NCI-H1694 (cell line): ENCODE measurements at regions not wholly inside any gene's neighbourhood (a gene's known extent, or its start where the extent isn't known, plus 50 kb on each side); places are given as distances from the start of the nearest gene placed in this dataset.

Experiments used
- DNase-seq: peaks from one replicate; lab custom pipeline; 2025; lab: John Stamatoyannopoulos, UW

DNA sequence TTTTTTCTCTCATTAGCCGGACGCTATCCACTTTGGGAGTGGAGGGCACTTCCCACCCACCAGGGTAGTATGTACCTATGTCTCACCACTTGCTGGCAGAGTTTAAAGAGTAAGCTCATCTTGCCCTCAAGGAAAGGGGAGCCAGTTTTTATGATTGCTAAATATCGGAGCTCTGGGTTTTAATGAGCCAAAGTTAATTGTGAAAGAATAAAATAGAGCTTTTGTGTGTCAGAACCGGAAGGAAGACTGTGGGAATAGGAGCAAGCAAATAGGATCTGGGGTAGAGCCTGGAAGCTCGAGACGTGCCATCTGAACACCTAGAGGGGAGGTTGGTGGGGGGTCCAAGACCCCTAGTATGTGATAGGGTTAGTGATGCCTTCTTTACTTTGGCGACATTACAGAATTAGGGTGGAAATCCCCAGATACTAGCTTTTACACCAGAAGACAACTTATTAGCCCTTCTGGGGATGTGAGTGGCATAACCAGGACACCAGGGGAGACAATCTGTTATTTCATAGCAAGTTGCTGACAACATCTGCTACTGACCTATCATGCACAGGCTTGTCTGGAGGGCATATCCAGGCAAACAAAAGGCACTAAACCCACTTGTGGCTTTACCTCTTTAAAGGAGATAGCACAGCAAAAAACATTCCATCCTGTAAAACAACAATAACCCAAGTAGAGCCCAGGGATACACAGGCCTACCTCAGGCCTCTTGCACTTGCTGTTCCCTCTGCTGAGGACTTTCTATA is 333.8 kb downstream of the ZNF621 start:
- no peak for DNase-seq

- no peak for DNase-seq
These were observed 336.4 kb upstream of the CTNNB1 start for GRCh38 chr3:40862946-40863345.

DNA sequence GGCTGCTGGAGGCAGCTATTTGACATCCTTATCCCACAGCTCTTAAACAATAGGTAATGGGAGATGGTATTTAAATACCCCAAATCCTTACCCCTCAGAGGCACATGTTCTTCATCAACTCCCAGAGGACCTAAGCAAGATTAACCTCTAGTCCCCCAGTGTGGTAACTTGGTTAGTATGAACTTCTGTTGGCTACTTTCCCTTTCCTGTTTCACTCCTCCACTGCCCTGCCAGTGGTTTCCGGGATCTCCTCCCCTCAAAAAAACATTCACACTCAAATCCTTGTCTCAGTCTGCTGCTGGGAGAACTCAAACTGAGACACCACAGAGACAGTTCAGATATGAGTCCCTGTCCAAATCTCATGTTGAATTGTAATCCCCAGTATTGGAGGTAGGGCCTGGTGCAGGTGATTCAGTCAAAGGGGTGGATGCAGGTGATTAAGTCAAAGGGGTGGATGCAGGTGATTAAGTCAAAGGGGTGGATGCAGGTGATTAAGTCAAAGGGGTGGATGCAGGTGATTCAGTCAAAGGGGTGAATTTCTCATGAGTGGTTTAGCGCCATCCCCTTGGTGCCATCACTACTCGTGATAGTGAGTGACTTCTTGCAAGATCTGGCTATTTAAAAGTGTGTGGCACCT is 335.0 kb upstream of the CTNNB1 start:
- DNase-seq = no peak

DNA sequence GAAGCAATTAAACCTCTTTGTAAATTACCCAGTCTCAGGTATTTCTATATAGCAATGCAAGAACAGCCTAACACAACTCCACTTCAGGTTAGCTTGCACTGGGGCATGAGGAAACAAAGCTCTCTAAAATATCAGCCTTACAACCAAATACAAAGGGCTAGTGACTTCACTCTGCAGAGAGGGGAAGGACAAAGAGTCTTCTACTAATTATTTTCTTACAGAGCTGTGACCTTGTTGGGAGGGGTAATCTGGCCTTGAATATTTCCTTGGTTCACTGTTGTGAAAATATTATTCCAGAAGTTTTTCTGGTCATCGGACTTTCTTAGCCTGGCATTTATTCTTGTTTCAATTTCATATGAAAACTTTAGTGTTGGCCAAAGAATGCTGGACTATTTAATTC is 334.4 kb upstream of the CTNNB1 start:
- DNase-seq = no peak

GRCh38 chr3:40867797-40868196 is 331.5 kb upstream of the CTNNB1 start:
- DNase-seq = no peak

GRCh38 chr3:40869013-40869412 is 330.3 kb upstream of the CTNNB1 start:
- DNase-seq = no peak

DNA sequence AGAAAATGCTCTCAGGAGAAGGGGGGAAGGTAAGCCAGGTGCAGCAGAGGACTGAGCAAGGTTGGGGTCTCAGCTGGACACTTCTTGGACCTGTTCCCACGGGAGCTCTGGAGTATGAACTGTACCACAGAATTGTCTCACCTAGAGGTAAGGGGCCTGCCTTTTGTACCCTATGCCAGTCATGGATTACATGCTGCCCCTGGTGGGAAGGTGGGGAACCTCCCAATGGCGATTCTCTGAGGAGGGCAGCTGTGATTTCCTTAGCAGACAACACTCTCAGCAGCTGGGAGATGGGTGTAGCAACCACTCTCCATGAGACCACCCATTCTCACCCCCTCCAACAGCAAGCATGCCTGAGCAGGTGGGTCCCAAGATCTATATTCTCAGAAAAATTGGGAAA is 329.4 kb upstream of the CTNNB1 start:
- DNase-seq = no peak

DNA sequence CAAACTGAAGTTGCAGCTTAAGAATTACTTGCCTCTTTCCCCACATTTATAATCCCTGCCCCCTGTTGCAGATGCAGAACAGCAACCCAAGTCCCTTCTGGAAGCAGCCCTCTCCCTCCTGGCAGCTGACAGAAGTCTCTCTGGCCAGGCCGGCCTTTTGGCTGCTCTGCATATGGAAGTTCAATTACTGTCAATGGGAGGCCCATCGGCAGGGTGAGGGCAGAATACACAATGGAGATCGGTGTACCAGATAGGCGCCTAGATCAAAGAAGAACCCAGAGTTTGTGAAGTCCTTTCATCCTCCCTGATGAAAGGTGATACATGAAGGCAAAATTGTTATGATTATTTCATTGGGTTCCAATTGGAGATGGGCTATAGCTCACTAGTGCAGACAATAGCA is 327.9 kb upstream of the CTNNB1 start:
- no peak for DNase-seq

- no peak for DNase-seq
These were observed 326.9 kb upstream of the CTNNB1 start for GRCh38 chr3:40872258-40872920.

DNA sequence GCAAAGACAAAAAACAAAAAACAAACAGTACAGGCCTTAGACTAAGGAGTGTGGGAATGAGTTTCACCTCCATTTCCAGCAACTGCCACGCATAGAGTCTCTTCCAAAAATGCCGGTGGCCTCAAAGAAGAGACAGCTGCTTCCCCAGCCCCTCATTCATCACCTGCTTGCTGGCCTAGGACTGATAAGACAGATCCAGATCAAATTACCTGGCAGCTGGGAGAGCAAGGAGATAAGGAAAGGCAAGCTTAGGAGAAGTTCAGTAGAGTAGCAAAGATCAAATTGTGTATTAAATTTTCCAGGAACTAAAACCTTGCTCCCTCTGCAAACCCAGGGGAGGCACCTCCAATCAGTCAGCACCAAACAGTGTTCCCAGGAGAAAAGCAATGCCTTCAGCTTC is 325.8 kb upstream of the CTNNB1 start:
- DNase-seq = no peak

- no peak for DNase-seq
These were observed 325.2 kb upstream of the CTNNB1 start for GRCh38 chr3:40873934-40874699.

GRCh38 chr3:40875581-40875980 is 323.7 kb upstream of the CTNNB1 start:
- DNase-seq = no peak

GRCh38 chr3:40876009-40876408 is 323.3 kb upstream of the CTNNB1 start:
- no peak for DNase-seq

DNA sequence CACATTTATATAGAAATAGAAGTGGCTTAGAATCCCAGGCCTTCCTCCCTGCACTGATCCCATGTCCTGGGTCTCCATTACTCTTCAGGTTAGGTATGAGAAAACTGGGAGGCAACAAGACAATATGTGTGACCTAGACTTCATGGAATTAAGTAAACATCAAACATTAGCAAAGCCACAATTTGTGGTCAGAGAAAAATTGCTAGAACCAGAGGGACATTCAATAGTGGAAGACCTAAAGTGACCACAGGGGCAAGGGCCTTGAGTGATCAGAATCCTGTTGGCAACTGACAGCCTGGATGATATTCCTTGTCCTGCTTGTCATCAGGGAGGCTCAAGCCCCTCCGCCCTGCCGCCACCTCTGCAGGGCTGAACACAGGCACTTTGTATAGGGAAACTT is 322.8 kb upstream of the CTNNB1 start:
- no peak for DNase-seq

DNA sequence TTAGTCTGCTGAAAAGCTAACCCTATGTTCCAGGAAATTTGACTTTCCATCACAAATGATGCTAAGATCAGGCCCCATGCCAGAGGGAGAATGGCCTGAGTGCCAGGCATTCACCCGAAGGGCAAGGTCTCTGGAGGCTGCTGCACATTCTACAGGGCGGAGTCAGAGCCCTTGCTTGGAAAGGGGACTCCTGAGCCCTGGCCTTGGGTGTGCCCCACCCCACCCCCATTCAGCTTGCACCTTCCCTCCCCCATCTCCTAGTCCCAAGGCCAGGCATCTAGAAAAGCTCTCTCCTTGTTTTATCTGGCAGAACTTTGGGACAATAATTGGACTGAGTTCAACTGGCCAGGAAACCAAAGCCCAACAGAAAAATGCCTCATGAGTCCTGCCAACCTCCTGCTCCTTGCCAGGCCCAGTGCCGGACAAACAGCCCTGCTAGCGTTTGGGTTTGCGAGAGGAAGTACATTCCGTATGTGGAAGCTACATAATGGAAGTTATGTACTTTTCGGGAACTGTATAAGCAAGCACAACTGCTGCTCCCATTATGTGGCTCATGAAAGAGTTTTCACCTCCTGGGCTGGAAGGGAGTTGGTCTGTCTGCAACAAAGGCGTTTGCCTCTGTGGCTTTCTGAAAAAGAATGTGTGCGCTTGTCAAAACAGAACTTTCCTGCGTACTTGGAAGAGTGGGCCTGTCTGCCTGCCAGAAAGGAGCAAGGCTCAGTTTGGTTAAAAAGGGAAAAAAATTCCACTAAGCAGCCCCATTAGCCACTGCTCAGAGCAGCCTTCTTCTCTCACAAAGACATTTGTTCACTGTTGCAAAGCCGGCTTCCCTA is 321.5 kb upstream of the CTNNB1 start:
- DNase-seq = no peak

GRCh38 chr3:40878464-40878905 is 320.8 kb upstream of the CTNNB1 start:
- DNase-seq = no peak

- no peak for DNase-seq
These were observed 313.9 kb upstream of the CTNNB1 start for GRCh38 chr3:40885430-40885829.

- no peak for DNase-seq
These were observed 312.5 kb upstream of the CTNNB1 start for GRCh38 chr3:40886660-40887425.

- no peak for DNase-seq
These were observed 308.1 kb upstream of the CTNNB1 start for GRCh38 chr3:40891186-40891585.

- no peak for DNase-seq
These were observed 304.2 kb upstream of the CTNNB1 start for GRCh38 chr3:40895109-40895508.

- DNase-seq = no peak
These were observed 300.0 kb upstream of the CTNNB1 start for GRCh38 chr3:40899286-40899712.
